ENCODE measurements at regions not wholly inside any gene's neighbourhood (a gene's known extent, or its start where the extent isn't known, plus 50 kb on each side); places are given as distances from the start of the nearest gene placed in this dataset.

GRCh38 chr11:11772865-11773515 is 68.8 kb upstream of the USP47 start:
- no peak overlapping the region for H3K4me3 ChIP-seq (ENCODE audit: low read length)
- H3K9ac ChIP-seq (ENCODE audit: low read length): no peak overlapping the region
- H3K9me3 ChIP-seq (ENCODE audit: control insufficient read depth, low read depth, low read length): no peaks in the 10 kb centered on the region
- no peaks in the 10 kb centered on the region for H3K4me1 ChIP-seq (ENCODE audit: control insufficient read depth, low read depth, low read length)
- no peaks in the 10 kb centered on the region for H3K27me3 ChIP-seq (ENCODE audit: control insufficient read depth, insufficient read depth, low read length)
- H3K27ac ChIP-seq (ENCODE audit: low read length): no peak overlapping the region
- no peaks in the 10 kb centered on the region for H3K36me3 ChIP-seq (ENCODE audit: control insufficient read depth, low read depth, low read length)

GRCh38 chr11:11770921-11771486 is 70.8 kb upstream of the USP47 start:
- H3K9me3 ChIP-seq (ENCODE audit: control insufficient read depth, low read depth, low read length): no peaks in the 10 kb centered on the region
- H3K27me3 ChIP-seq (ENCODE audit: control insufficient read depth, insufficient read depth, low read length): no peaks in the 10 kb centered on the region
- no peaks in the 10 kb centered on the region for H3K4me1 ChIP-seq (ENCODE audit: control insufficient read depth, low read depth, low read length)
- H3K4me3 ChIP-seq (ENCODE audit: low read length): no peak overlapping the region
- no peak overlapping the region for H3K27ac ChIP-seq (ENCODE audit: low read length)
- H3K36me3 ChIP-seq (ENCODE audit: control insufficient read depth, low read depth, low read length): no peaks in the 10 kb centered on the region
- H3K9ac ChIP-seq (ENCODE audit: low read length): no peak overlapping the region

GRCh38 chr11:11770296-11770695 is 71.5 kb upstream of the USP47 start:
- H3K9me3 ChIP-seq (ENCODE audit: control insufficient read depth, low read depth, low read length): no peaks in the 10 kb centered on the region

GRCh38 chr11:11769782-11770181 is 72.0 kb upstream of the USP47 start:
- H3K4me1 ChIP-seq (ENCODE audit: control insufficient read depth, low read depth, low read length): no peaks in the 10 kb centered on the region
- H3K36me3 ChIP-seq (ENCODE audit: control insufficient read depth, low read depth, low read length): no peaks in the 10 kb centered on the region
- H3K4me3 ChIP-seq (ENCODE audit: low read length): no peak overlapping the region
- H3K27me3 ChIP-seq (ENCODE audit: control insufficient read depth, insufficient read depth, low read length): no peaks in the 10 kb centered on the region
- H3K9ac ChIP-seq (ENCODE audit: low read length): no peak overlapping the region
- H3K9me3 ChIP-seq (ENCODE audit: control insufficient read depth, low read depth, low read length): no peaks in the 10 kb centered on the region
- no peak overlapping the region for H3K27ac ChIP-seq (ENCODE audit: low read length)

More at GRCh38 chr11:11770296-11770695, 71.5 kb upstream of the USP47 start:
- no peak overlapping the region for H3K27ac ChIP-seq (ENCODE audit: low read length)
- no peaks in the 10 kb centered on the region for H3K27me3 ChIP-seq (ENCODE audit: control insufficient read depth, insufficient read depth, low read length)
- no peak overlapping the region for H3K9ac ChIP-seq (ENCODE audit: low read length)
- no peaks in the 10 kb centered on the region for H3K36me3 ChIP-seq (ENCODE audit: control insufficient read depth, low read depth, low read length)
- H3K4me3 ChIP-seq (ENCODE audit: low read length): no peak overlapping the region
- no peaks in the 10 kb centered on the region for H3K4me1 ChIP-seq (ENCODE audit: control insufficient read depth, low read depth, low read length)

- H3K27ac ChIP-seq (ENCODE audit: low read length): no peak overlapping the region
- no peak overlapping the region for H3K4me3 ChIP-seq (ENCODE audit: low read length)
- H3K36me3 ChIP-seq (ENCODE audit: control insufficient read depth, low read depth, low read length): no peaks in the 10 kb centered on the region
- H3K9ac ChIP-seq (ENCODE audit: low read length): no peak overlapping the region
- H3K4me1 ChIP-seq (ENCODE audit: control insufficient read depth, low read depth, low read length): no peaks in the 10 kb centered on the region
- H3K27me3 ChIP-seq (ENCODE audit: control insufficient read depth, insufficient read depth, low read length): no peaks in the 10 kb centered on the region
- no peaks in the 10 kb centered on the region for H3K9me3 ChIP-seq (ENCODE audit: control insufficient read depth, low read depth, low read length)
These were observed 72.4 kb upstream of the USP47 start for GRCh38 chr11:11769362-11769761.

- Histone ChIP-seq H3K4me1 (ENCODE audit: control insufficient read depth, low read depth, low read length) (no peaks in the 10 kb centered on the region), H3K27ac (ENCODE audit: low read length) (no peak overlapping the region), H3K9me3 (ENCODE audit: control insufficient read depth, low read depth, low read length) (no peaks in the 10 kb centered on the region), H3K4me3 (ENCODE audit: low read length) (no peak overlapping the region), H3K36me3 (ENCODE audit: control insufficient read depth, low read depth, low read length) (no peaks in the 10 kb centered on the region), H3K9ac (ENCODE audit: low read length) (no peak overlapping the region), H3K27me3 (ENCODE audit: control insufficient read depth, insufficient read depth, low read length) (no peaks in the 10 kb centered on the region)
These were observed 77.4 kb upstream of the USP47 start for GRCh38 chr11:11764423-11764803.

- Histone ChIP-seq H3K36me3 (ENCODE audit: control insufficient read depth, low read depth, low read length) (no peaks in the 10 kb centered on the region), H3K9ac (ENCODE audit: low read length) (no peak overlapping the region), H3K27ac (ENCODE audit: low read length) (no peak overlapping the region), H3K4me1 (ENCODE audit: control insufficient read depth, low read depth, low read length) (no peaks in the 10 kb centered on the region), H3K9me3 (ENCODE audit: control insufficient read depth, low read depth, low read length) (no peaks in the 10 kb centered on the region), H3K4me3 (ENCODE audit: low read length) (no peak overlapping the region), H3K27me3 (ENCODE audit: control insufficient read depth, insufficient read depth, low read length) (no peaks in the 10 kb centered on the region)
These were observed 77.9 kb upstream of the USP47 start for GRCh38 chr11:11763796-11764422.

- H3K36me3 ChIP-seq (ENCODE audit: control insufficient read depth, low read depth, low read length): no peaks in the 10 kb centered on the region
- peaks cover 3% of the 10 kb centered on the region for H3K4me1 ChIP-seq (ENCODE audit: control insufficient read depth, low read depth, low read length)
- no peaks in the 10 kb centered on the region for H3K9me3 ChIP-seq (ENCODE audit: control insufficient read depth, low read depth, low read length)
- no peak overlapping the region for H3K27ac ChIP-seq (ENCODE audit: low read length)
- no peak overlapping the region for H3K4me3 ChIP-seq (ENCODE audit: low read length)
- H3K9ac ChIP-seq (ENCODE audit: low read length): no peak overlapping the region
- no peaks in the 10 kb centered on the region for H3K27me3 ChIP-seq (ENCODE audit: control insufficient read depth, insufficient read depth, low read length)
These were observed 80.9 kb upstream of the USP47 start for GRCh38 chr11:11760838-11761237.

GRCh38 chr11:11758603-11759196 is 83.1 kb upstream of the USP47 start:
- Histone ChIP-seq H3K9me3 (ENCODE audit: control insufficient read depth, low read depth, low read length) (no peaks in the 10 kb centered on the region), H3K4me3 (ENCODE audit: low read length) (no peak overlapping the region), H3K27ac (ENCODE audit: low read length) (no peak overlapping the region), H3K36me3 (ENCODE audit: control insufficient read depth, low read depth, low read length) (no peaks in the 10 kb centered on the region), H3K4me1 (ENCODE audit: control insufficient read depth, low read depth, low read length) (peaks cover 3% of the 10 kb centered on the region), H3K9ac (ENCODE audit: low read length) (no peak overlapping the region), H3K27me3 (ENCODE audit: control insufficient read depth, insufficient read depth, low read length) (no peaks in the 10 kb centered on the region)

GRCh38 chr11:11757909-11758308 is 83.9 kb upstream of the USP47 start:
- H3K4me1 ChIP-seq (ENCODE audit: control insufficient read depth, low read depth, low read length): peaks cover 7% of the 10 kb centered on the region
- H3K27ac ChIP-seq (ENCODE audit: low read length): no peak overlapping the region
- H3K4me3 ChIP-seq (ENCODE audit: low read length): no peak overlapping the region
- no peaks in the 10 kb centered on the region for H3K9me3 ChIP-seq (ENCODE audit: control insufficient read depth, low read depth, low read length)
- H3K27me3 ChIP-seq (ENCODE audit: control insufficient read depth, insufficient read depth, low read length): no peaks in the 10 kb centered on the region
- H3K36me3 ChIP-seq (ENCODE audit: control insufficient read depth, low read depth, low read length): no peaks in the 10 kb centered on the region
- no peak overlapping the region for H3K9ac ChIP-seq (ENCODE audit: low read length)

GRCh38 chr11:11756718-11757117 is 85.1 kb upstream of the USP47 start:
- Histone ChIP-seq H3K9ac (ENCODE audit: low read length) (no peak overlapping the region), H3K9me3 (ENCODE audit: control insufficient read depth, low read depth, low read length) (no peaks in the 10 kb centered on the region), H3K4me3 (ENCODE audit: low read length) (no peak overlapping the region), H3K27ac (ENCODE audit: low read length) (no peak overlapping the region), H3K36me3 (ENCODE audit: control insufficient read depth, low read depth, low read length) (no peaks in the 10 kb centered on the region), H3K27me3 (ENCODE audit: control insufficient read depth, insufficient read depth, low read length) (no peaks in the 10 kb centered on the region), H3K4me1 (ENCODE audit: control insufficient read depth, low read depth, low read length) (peaks cover 12% of the 10 kb centered on the region)
